ENCODE measurements at regions not wholly inside any gene's neighbourhood (a gene's known extent, or its start where the extent isn't known, plus 50 kb on each side); places are given as distances from the start of the nearest gene placed in this dataset.
"Not testable (repeated sequence)": the region's sequence is repeated elsewhere in the genome, so short reads cannot be mapped to it uniquely, and the experiment has no call there.

- DNase-seq: no peak
These were observed 51.4 kb downstream of the SLC41A2 start for GRCh38 chr12:104906695-104907094.

- DNase-seq: not testable (repeated sequence)
These were observed 52.6 kb downstream of the SLC41A2 start for GRCh38 chr12:104905446-104905845.

GRCh38 chr12:104903648-104904423 is 54.3 kb downstream of the SLC41A2 start:
- no peak for DNase-seq

DNA sequence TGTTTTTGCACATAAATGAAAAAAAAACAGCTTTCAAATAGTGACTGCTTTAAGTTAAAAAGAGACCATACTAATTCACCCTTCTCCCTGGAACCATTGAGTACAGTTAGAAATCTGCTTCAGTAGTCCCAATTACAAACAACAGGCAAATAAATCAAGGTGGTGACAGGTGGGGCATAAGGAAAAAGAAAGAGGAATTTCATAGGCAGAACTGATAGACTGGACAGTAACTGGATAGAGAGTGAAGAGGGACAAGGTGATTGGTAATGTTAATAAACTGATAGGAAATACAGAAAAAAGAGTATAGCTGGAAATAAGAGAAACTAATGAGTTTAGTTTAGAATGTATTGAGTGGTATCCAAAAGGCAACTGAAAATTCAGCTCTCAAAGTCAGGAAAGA is 56.0 kb downstream of the SLC41A2 start:
- DNase-seq: no peak

DNA sequence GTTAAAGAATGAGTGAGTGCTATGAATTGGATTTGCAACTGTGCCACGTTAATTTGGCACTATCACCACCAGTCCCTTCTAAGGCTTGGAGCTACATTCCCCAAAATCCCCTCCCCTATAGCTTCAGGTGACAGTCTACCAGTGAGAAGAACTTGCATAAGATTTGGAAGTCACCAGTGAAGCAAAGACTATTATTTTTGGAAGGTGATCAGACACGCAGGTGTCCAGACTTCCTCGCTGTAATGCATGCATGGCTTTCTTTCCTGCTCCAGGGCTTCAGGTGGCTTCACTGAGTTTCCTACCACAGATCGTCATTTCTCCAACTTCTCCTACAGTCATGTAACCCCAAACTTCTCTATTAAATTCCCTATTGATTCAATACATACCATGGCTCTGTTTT is 61.4 kb downstream of the SLC41A2 start:
- DNase-seq: no peak

- no peak for DNase-seq
These were observed 61.9 kb downstream of the SLC41A2 start for GRCh38 chr12:104896146-104896545.

DNA sequence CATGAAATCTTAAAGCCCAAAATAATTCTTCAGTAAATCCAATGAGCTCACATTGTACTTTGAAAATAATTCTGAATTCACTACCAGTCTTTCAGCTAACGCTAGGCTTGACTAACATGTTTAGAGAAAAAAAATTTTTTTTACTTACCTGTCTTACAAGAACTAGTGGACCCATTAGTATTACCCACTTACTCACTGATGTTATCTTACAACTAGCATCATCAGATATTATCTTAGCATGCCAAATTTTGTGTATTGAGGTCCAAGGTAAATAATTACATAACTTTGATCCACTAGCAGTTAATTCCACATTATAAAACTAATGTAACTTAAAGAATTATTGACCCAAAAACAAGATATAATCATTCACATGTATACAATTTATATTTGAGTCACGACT is 62.7 kb downstream of the SLC41A2 start:
- no peak for DNase-seq

DNA sequence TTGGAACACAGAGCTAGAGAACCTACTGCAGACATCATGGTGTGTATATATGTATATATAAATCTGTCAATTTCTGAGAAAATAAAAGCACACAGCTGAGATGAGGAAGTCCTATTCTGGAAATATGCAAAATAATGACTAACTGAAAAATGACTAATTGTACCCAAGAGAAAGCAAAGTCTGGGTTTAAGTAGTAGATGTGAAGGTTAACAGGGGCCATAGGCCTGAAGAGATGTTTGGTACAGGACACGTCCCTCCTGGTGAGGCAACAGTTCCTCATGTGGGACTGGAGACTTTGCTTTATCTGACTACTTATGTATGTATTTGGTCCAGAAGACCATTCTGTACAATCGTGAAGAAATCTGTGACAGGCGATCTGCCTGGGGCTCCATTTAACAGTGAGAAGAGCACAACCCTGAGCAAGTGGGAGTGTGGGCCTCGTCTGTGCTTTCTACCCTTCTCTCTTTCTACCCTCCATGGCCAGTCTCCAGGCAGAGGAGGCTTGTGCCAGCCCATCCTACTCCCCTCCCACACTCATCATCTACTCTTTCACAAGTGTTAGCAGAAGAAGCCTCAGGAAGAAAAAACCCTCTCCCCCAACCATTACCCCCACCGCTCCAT is 67.5 kb downstream of the SLC41A2 start:
- DNase-seq: no peak

DNA sequence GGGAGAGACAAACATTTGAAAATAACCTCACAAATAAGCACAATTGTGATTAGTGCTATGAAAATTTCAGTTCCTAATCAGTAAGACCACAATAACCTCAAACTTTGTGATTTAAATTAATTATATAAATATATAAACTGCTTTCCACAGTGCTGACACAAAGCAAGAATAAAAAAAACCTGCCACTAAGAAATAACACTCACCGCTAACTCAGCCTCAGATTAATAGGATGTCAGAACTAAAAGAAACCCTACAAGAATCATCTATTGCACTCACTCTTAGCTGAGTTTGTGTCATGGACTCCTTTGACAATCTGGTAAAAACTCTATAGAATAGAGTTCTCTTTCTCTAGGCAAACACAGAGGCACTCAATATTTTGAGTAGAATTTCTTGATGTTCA is 68.4 kb downstream of the SLC41A2 start:
- no peak for DNase-seq

DNA sequence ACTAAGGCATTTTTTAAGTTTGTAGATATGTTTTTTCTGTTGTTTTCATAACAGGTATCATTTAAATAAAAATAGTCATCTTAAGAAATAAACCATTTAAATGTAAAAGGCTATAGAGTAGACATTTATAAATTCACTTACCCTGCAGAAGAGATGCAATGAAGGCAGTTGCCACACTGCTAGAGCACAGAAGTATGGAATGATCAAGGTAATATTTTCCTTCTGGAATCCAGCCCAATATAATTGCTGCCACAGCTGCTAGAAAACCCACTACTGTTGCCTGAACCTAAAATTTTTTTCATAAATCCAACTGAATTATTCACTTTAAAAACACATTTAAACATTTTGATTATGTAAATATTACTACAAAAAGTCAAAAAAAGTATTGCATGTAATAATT is 69.2 kb downstream of the SLC41A2 start:
- no peak for DNase-seq

GRCh38 chr12:104888481-104888880 is 69.6 kb downstream of the SLC41A2 start:
- no peak for DNase-seq

GRCh38 chr12:104887452-104887851 is 70.6 kb downstream of the SLC41A2 start:
- DNase-seq: no peak

DNA sequence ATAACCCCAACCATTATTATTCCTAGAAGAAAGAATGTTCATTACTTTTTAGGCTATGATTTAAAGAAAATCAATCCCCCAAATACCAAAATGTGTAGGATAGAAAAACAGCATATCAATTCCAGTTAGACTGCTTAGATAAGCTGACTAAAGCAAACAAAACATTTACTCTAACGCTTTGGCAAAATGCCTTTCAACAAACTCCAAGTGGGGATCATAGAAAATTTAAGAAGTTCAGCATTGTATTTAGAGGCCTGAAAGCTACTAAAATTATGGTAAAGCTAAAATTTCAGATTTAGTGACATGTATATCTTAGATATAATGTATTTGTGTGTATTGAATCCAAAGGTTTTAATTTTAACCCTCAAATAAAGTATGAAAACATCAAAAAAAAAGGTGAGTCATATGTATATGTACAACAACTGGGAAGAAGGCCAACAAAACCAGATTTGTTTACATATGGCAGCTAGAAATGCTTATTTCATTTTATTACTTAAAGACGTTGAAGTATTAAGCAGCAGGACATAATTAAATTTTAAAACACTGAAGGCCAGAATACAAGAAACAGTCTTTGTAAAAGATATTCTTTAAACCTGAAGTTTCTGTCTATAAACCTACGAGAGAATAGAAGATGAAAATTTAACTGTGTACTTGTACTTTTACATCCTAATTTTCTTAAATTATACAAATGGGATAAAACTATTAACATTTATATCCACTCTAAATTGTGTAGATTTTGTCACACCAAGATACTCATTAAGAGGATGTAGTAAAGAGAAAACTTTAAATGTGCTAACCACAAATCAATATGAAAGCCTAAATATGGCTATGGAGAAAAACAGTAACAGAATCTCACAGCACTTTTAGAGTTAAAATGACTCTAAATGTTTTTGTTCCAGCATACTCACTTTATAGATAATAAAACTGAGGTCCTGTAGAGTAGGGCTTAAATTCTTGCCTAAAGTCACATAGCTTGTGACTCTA is 71.4 kb downstream of the SLC41A2 start:
- peak; percentile 62 for DNase-seq

DNA sequence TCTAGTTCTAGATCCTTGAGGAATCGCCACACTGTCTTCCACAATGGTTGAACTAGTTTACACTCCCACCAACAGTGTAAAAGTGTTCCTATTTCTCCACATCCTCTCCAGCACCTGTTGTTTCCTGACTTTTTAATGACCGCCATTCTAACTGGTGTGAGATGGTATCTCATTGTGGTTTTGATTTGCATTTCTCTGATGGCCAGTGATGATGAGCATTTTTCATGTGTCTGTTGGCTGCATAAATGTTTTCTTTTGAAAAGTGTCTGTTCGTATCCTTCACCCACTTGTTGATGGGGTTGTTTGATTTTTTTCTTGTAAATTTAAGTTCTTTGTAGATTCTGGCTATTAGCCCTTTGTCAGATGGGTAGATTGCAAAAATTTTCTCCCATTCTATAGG is 79.2 kb downstream of the SLC41A2 start:
- not testable (repeated sequence) for DNase-seq

DNA sequence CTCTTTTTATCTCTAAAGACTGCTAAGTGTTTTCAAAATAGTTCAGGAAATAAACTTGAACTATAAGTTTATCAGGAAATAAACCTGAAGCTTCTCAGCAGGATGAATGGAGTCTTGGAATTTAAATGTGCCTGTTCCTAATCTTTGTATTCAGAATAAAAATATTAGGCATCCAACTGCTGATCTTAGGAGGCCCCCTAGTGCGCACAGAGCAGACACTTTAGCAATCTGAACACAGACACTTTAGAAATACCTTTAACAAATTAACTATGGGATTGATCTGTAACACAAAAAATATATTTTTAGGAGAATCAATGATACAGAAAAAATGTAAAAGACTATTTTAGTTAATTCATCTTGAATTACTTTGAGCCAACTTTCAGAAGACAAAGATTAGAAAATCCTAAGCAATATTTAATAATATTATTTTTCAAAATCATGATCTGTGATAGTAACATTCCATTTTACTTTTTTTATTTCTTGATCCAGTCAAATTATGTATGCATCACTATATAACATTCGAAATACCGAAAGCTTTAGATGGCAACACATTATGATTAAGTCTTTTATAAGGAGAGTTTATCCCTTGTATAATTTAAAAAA is 80.9 kb downstream of the SLC41A2 start:
- DNase-seq: no peak

GRCh38 chr12:104873374-104873773 is 84.7 kb downstream of the SLC41A2 start:
- no peak for DNase-seq

DNA sequence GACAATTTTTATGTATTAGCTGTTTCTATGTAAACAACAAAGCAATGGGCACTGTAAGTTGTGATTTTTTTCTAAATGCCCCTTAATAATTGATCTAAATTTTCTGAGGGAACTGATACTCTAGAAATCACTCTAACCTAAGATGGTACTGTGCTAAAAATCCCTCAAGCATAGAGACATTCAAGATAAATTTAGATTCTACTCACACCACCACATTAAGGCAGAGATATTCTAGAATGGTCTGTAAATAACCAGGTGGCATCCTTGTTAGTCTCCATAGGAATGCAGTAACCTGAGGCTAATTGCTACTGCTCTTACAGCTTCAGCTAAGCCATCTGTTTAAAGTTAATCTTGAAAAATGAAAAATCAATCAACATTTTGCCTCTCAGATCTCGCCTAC is 87.3 kb downstream of the SLC41A2 start:
- no peak for DNase-seq

- no peak for DNase-seq
These were observed 91.8 kb downstream of the SLC41A2 start for GRCh38 chr12:104866291-104866690.

DNA sequence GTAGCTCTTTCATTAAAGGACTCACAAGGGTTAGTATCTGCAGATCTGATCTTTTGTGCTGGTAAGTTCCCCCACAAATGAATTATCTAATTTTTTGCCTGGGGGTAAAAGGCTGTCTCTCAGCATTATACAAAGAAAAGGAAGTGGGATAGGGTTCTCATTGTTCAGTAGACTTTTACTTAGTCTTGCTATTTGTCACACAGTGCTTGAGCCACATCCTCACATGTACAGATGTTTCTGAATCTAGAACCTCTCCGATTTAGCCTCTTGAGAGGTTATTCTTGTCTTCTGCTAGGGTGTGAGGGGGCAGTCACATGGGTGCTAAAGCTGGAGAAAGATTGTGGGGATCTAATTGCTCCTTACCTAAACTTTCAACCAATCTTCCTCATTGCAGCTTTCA is 93.0 kb downstream of the SLC41A2 start:
- no peak for DNase-seq

DNA sequence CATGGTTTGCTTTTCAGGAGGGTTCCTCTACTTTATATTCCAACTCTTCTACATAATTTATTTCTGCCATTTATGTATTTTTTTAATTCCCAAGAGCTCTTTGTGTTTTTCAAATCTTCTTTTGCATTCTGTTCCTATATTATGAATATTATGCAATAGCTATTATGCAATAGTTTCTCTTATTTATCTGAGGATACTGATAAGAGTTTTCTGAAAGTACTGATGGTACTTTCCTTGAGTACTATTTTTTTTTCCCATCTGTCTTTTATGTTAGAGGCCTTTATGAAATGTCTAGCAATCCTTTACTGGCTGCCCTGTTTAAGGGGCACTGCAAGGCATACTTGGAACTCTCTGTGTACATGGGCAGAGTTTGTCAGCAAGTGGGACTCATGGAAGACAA is 93.4 kb downstream of the SLC41A2 start:
- no peak for DNase-seq

DNA sequence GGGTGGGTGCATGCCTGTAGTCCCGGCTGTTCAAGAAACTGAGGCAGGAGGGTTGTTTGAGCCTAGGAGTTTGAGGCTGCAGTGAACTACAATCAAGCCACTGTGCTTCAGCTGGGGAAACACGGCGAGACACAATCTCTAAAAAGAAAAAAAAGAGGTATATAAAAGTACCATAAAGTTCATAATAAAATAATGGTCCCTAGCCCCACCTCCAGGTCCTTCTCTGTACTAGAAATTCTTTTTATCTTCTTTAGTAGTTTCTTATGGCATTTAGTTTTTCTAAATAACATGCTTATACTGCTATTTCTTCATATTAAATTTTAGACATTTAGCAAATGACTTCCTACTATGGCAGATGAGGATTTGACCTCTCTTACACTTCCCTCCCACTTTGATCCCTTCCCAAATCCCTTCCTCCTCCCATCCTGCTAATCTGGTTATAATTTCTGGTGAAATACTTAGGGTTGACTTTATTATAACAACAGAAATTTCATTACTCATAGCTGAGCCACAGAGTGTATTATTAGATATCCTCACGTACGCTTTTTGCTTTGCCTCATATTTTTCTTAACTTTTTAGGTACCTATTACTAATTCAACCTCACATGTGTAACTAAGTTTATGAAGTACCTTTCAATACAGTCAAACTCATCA is 94.7 kb downstream of the SLC41A2 start:
- DNase-seq: no peak

Measured in NCI-H2081 treated with DMSO at 0.1 percent for 48 hours (cell line).